ENCODE measurements at regions not wholly inside any gene's neighbourhood (a gene's known extent, or its start where the extent isn't known, plus 50 kb on each side); places are given as distances from the start of the nearest gene placed in this dataset.

- no peak for ATAC-seq
- intact Hi-C loops (cut with micrococcal nuclease): no loop called here
- DNase-seq: no peak
Observed at GRCh38 chr7:47724335-47724982, 142.5 kb upstream of the TNS3 start.

GRCh38 chr7:47722126-47722525 lies 140.2 kb upstream of the TNS3 start:
- intact Hi-C loops (cut with micrococcal nuclease): no loop called here
- no peak for ATAC-seq
- no peak for DNase-seq

GRCh38 chr7:47721670-47722069 lies 139.8 kb upstream of the TNS3 start:
- intact Hi-C loops (cut with micrococcal nuclease): no loop called here
- no peak for ATAC-seq
- DNase-seq: no peak

- ATAC-seq (no peak), DNase-seq (no peak)
- intact Hi-C loops (cut with micrococcal nuclease): no loop called here
Observed at GRCh38 chr7:47720907-47721244, 139.0 kb upstream of the TNS3 start.

GRCh38 chr7:47720141-47720906 lies 138.4 kb upstream of the TNS3 start:
- peak; percentile 73 for DNase-seq
- intact Hi-C loops (cut with micrococcal nuclease): no loop called here
- ATAC-seq: peak; percentile 87

GRCh38 chr7:47719675-47720074 lies 137.8 kb upstream of the TNS3 start:
- intact Hi-C loops (cut with micrococcal nuclease): no loop called here
- DNase-seq (no peak), ATAC-seq (peak; percentile 20)

- ATAC-seq (no peak), DNase-seq (no peak)
- intact Hi-C loops (cut with micrococcal nuclease): no loop called here
Observed at GRCh38 chr7:47715631-47716068, 133.7 kb upstream of the TNS3 start.

- ATAC-seq: no peak
- intact Hi-C loops (cut with micrococcal nuclease): no loop called here
Observed at GRCh38 chr7:47714669-47715607, 133.0 kb upstream of the TNS3 start.

GRCh38 chr7:47713595-47713994 lies 131.7 kb upstream of the TNS3 start:
- intact Hi-C loops (cut with micrococcal nuclease): no loop called here
- ATAC-seq (no peak), DNase-seq (no peak)

More at GRCh38 chr7:47714669-47715607, 133.0 kb upstream of the TNS3 start:
- no peak for DNase-seq

- no peak for DNase-seq
- ATAC-seq: no peak
- intact Hi-C loops (cut with micrococcal nuclease): no loop called here
Observed at GRCh38 chr7:47712416-47712815, 130.5 kb upstream of the TNS3 start.

- no peak for DNase-seq
- no peak for ATAC-seq
- intact Hi-C loops (cut with micrococcal nuclease): no loop called here
Observed at GRCh38 chr7:47711776-47712175, 129.9 kb upstream of the TNS3 start.

GRCh38 chr7:47710201-47710935 lies 128.5 kb upstream of the TNS3 start:
- ATAC-seq: peak; percentile 40
- no peak for DNase-seq
- intact Hi-C loops (cut with micrococcal nuclease): no loop called here

- no peak for ATAC-seq
- no peak for DNase-seq
- intact Hi-C loops (cut with micrococcal nuclease): no loop called here
Observed at GRCh38 chr7:47709451-47709850, 127.5 kb upstream of the TNS3 start.

GRCh38 chr7:47709051-47709450 lies 127.1 kb upstream of the TNS3 start:
- no peak for DNase-seq
- intact Hi-C loops (cut with micrococcal nuclease): no loop called here
- no peak for ATAC-seq

GRCh38 chr7:47707583-47707982 lies 125.7 kb upstream of the TNS3 start:
- DNase-seq: no peak
- intact Hi-C loops (cut with micrococcal nuclease): no loop called here
- no peak for ATAC-seq

GRCh38 chr7:47704936-47705335 lies 123.0 kb upstream of the TNS3 start:
- ATAC-seq (no peak), DNase-seq (no peak)
- intact Hi-C loops (cut with micrococcal nuclease): no loop called here

- ATAC-seq: no peak
- intact Hi-C loops (cut with micrococcal nuclease): no loop called here
Observed at GRCh38 chr7:47702080-47702479, 120.2 kb upstream of the TNS3 start.

GRCh38 chr7:47698386-47698785 lies 116.5 kb upstream of the TNS3 start:
- intact Hi-C loops (cut with micrococcal nuclease): no loop called here
- no peak for ATAC-seq
- DNase-seq: no peak

More at GRCh38 chr7:47702080-47702479, 120.2 kb upstream of the TNS3 start:
- DNase-seq: no peak

GRCh38 chr7:47697543-47697942 lies 115.6 kb upstream of the TNS3 start:
- no peak for ATAC-seq
- intact Hi-C loops (cut with micrococcal nuclease): no loop called here

More at GRCh38 chr7:47697543-47697942, 115.6 kb upstream of the TNS3 start:
- DNase-seq: no peak
